ENCODE measurements at regions not wholly inside any gene's neighbourhood (a gene's known extent, or its start where the extent isn't known, plus 50 kb on each side); places are given as distances from the start of the nearest gene placed in this dataset.

DNA sequence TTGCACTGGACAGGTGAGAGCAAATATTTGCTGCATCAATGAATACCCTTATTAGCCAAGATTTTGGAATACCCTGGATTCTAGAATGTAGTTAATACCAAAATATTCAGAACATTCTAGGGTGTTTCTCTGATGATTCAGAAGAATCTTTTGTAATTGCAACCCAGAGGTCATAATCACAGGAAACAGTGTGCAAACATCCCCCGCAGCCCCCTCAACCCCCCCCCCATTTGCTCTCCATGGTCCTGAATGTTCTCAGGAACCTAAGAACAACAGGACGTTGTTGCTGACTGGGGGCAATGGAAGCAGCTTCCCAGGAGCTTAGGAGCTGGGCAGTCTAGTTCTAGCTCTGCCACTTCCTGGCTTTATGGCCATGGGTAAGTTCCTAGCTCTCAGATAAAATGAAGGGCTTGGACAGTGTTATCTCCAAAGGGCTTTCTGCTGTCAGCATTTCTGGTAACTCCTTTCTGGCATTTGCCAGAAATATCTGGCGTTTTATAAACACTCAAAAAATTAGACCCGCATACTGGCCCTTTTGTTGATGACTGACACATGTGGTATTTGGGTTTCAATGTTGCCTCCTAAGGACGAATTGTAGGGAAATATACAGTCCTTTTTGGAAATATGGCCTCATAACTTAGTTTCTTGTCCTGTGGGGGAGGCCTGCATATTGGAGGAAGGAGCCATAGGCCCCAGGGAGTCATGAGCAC is 178.6 kb downstream of the RRAGC start:
- TF ChIP-seq POLR2A (IDR thresholded peaks at IDR 0.05; ENCODE audit: low read depth, low read length) = no peak
- TF ChIP-seq, protein P1, sequence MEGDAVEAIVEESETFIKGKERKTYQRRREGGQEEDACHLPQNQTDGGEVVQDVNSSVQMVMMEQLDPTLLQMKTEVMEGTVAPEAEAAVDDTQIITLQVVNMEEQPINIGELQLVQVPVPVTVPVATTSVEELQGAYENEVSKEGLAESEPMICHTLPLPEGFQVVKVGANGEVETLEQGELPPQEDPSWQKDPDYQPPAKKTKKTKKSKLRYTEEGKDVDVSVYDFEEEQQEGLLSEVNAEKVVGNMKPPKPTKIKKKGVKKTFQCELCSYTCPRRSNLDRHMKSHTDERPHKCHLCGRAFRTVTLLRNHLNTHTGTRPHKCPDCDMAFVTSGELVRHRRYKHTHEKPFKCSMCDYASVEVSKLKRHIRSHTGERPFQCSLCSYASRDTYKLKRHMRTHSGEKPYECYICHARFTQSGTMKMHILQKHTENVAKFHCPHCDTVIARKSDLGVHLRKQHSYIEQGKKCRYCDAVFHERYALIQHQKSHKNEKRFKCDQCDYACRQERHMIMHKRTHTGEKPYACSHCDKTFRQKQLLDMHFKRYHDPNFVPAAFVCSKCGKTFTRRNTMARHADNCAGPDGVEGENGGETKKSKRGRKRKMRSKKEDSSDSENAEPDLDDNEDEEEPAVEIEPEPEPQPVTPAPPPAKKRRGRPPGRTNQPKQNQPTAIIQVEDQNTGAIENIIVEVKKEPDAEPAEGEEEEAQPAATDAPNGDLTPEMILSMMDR (IDR thresholded peaks at IDR 0.05; ENCODE audit: extremely low read depth in 1 of 2, insufficient read depth in 1 of 2, low read depth in 1 of 2, low read length in 2 of 2) = no peak
